B cell (primary cell): ENCODE measurements at regions not wholly inside any gene's neighbourhood (a gene's known extent, or its start where the extent isn't known, plus 50 kb on each side); places are given as distances from the start of the nearest gene placed in this dataset.

Experiments
- ATAC-seq: fragments of 200-7000 bp; cut with Tn5 transposase; one replicate; pipeline ENCODE4 v1.10.0; 2021; ENCODE audit warnings: low read depth, mild to moderate bottlenecking, moderate number of reproducible peaks, moderate library complexity
- CTCF ChIA-PET: fragments of 350-600 bp; sonication (Branson Sonifier 250); formaldehyde crosslinking; loops from one replicate; lab custom pipeline; 2021; ENCODE audit warnings: antibody characterized with exemption, inconsistent platforms; lab: Charles Lee
- POLR2A ChIA-PET: fragments of 350-600 bp; sonication (Branson Sonifier 250); formaldehyde crosslinking; loops from one replicate; lab custom pipeline; 2021; ENCODE audit warnings: antibody characterized with exemption; lab: Charles Lee
- DNase-seq: peaks from one replicate; pipeline ENCODE4 v3.0.0; 2013
- H2AFZ ChIP-seq: 2 replicates; pipeline ENCODE4 v1.6.1; 2012; ENCODE audit warnings: mild to moderate bottlenecking, low read depth, low read length; ENCODE audit not compliant: insufficient read depth, poor library complexity, severe bottlenecking
- H3K27ac ChIP-seq, 2 donors: 1 replicate in 1 of 2; 2 replicates in 1 of 2; pipeline ENCODE4 v1.5.1; 2012 to 2013; ENCODE audit warnings: low read length in 2 of 2, mild to moderate bottlenecking in 2 of 2, moderate library complexity in 1 of 2
- H3K27me3 ChIP-seq, 4 experiments: fragments of 200-600 bp in 1 of 4; sonication (generic) in 1 of 4; replicated peaks in 1 of 4; 1 replicate in 2 of 4; 2 replicates in 2 of 4; pipeline versions ENCODE4 v1.6.1 to v1.7.0; 2013 to 2016; ENCODE audit warnings: low read length in 3 of 4, mild to moderate bottlenecking in 2 of 4, mixed read lengths in 1 of 4, moderate library complexity in 1 of 4; ENCODE audit not compliant: insufficient read depth in 4 of 4, control insufficient read depth in 3 of 4; ENCODE audit errors: control extremely low read depth in 1 of 4
- H3K36me3 ChIP-seq, 2 experiments: replicated peaks in 1 of 2; 1 replicate in 1 of 2; 2 replicates in 1 of 2; pipeline versions ENCODE4 v1.6.1 to v1.7.1; 2013; ENCODE audit warnings: low read length in 1 of 2; ENCODE audit not compliant: insufficient read depth in 2 of 2, control insufficient read depth in 1 of 2; ENCODE audit errors: control extremely low read depth in 1 of 2, extremely low read depth in 1 of 2
- H3K4me1 ChIP-seq, 2 donors: fragments of 200-600 bp in 1 of 2; sonication (generic) in 1 of 2; 1 replicate in 1 of 2; 2 replicates in 1 of 2; pipeline versions ENCODE4 v1.5.1 to v1.6.1; 2013 to 2017; ENCODE audit warnings: low read length in 2 of 2; ENCODE audit not compliant: control insufficient read depth in 2 of 2, insufficient read depth in 2 of 2
- H3K4me2 ChIP-seq: replicated peaks from 2 replicates; pipeline ENCODE3; 2012; ENCODE audit warnings: mild to moderate bottlenecking, low read depth, low read length; ENCODE audit not compliant: poor library complexity, severe bottlenecking
- H3K4me3 ChIP-seq, 5 experiments: fragments of 200-600 bp in 1 of 5; sonication (generic) in 1 of 5; 1 replicate in 3 of 5; 2 replicates in 2 of 5; pipeline versions ENCODE4 v1.5.1 to v1.7.0; 2011 to 2016; ENCODE audit warnings: low read length in 4 of 5, mild to moderate bottlenecking in 4 of 5, low read depth in 2 of 5, control low read depth in 1 of 5, moderate library complexity in 1 of 5; ENCODE audit not compliant: insufficient read depth in 1 of 5; ENCODE audit errors: control extremely low read depth in 1 of 5, extremely low read depth in 1 of 5
- H3K79me2 ChIP-seq: fragments of 200-600 bp; sonication (generic); one replicate; pipeline ENCODE4 v1.6.0; 2016; ENCODE audit warnings: low read length; ENCODE audit not compliant: control insufficient read depth, insufficient read depth
- H3K9ac ChIP-seq: fragments of 200-600 bp; sonication (generic); 2 replicates; pipeline ENCODE4 v1.6.1; 2017; ENCODE audit warnings: mild to moderate bottlenecking, low read length, moderate library complexity
- H3K9me3 ChIP-seq, 3 donors: one replicate each; pipeline versions ENCODE4 v1.6.1 to v1.7.1; 2013; ENCODE audit warnings: low read length in 2 of 3; ENCODE audit not compliant: control insufficient read depth in 2 of 3, insufficient read depth in 1 of 3; ENCODE audit errors: control extremely low read depth in 1 of 3
- H4K20me1 ChIP-seq: 2 replicates; pipeline ENCODE4 v1.6.0; 2012; ENCODE audit warnings: mild to moderate bottlenecking, low read length; ENCODE audit not compliant: insufficient read depth, control insufficient read depth, poor library complexity, severe bottlenecking
- H3K27ac Mint-ChIP-seq: one replicate; pipeline ENCODE4 v1.8.0; 2021; ENCODE audit warnings: mixed read lengths
- H3K27me3 Mint-ChIP-seq: one replicate; pipeline ENCODE4 v1.8.0; 2021; ENCODE audit warnings: mixed read lengths
- H3K4me1 Mint-ChIP-seq: one replicate; pipeline ENCODE4 v1.8.0; 2021; ENCODE audit warnings: mixed read lengths
- H3K4me3 Mint-ChIP-seq: one replicate; pipeline ENCODE4 v1.8.0; 2021; ENCODE audit warnings: mixed read lengths
- H3K9me3 Mint-ChIP-seq: one replicate; pipeline ENCODE4 v1.8.0; 2022; ENCODE audit warnings: mixed read lengths; ENCODE audit not compliant: insufficient read depth
- EZH2 ChIP-seq: IDR thresholded peaks from 2 replicates; pipeline ENCODE4 v1.6.1; 2012; ENCODE audit warnings: borderline replicate concordance, low read depth, mild to moderate bottlenecking, moderate library complexity, low read length; ENCODE audit not compliant: insufficient read depth, poor library complexity, severe bottlenecking
- WGBS: methylation state at CpG from one replicate; pipeline ENCODE4 v1.1.5; 2013; ENCODE audit warnings: missing lambda C conversion rate; ENCODE audit not compliant: insufficient coverage; 5-methylcytosine and 5-hydroxymethylcytosine counted together
- intact Hi-C: fragments of 100-400 bp; cut with micrococcal nuclease; formaldehyde crosslinking; loops from one replicate; pipeline ENCODE4 v1.10.0; 2022
- TF ChIP-seq, protein P1 (sequence below): fragments of 200-600 bp; IDR thresholded peaks from one replicate; pipeline ENCODE4 v1.8.0; 2022; ENCODE audit warnings: antibody characterized with exemption, mild to moderate bottlenecking

- DNase-seq (no peak), ATAC-seq (no peak)
- no peaks in the 10 kb centered on the region for H4K20me1 ChIP-seq
- no peak overlapping the region for H3K4me2 ChIP-seq
- intact Hi-C loops = no loop called here
- ChIA-PET POLR2A (no interaction called here), CTCF (no interaction called here)
- no peaks in the 10 kb centered on the region for H3K4me1 ChIP-seq
- Mint-ChIP-seq H3K27ac (no peak overlapping the region), H3K4me1 (no peaks in the 10 kb centered on the region), H3K9me3 (no peaks in the 10 kb centered on the region), H3K27me3 (no peaks in the 10 kb centered on the region), H3K4me3 (no peak overlapping the region)
- no peaks in the 10 kb centered on the region for H3K36me3 ChIP-seq
- H2AFZ ChIP-seq = no peak overlapping the region
- 90% methylated on average over 2 of the region's 2 CpGs for WGBS
- H3K9me3 ChIP-seq = peaks cover 0 to 5% (median 0%) of the 10 kb centered on the region in 3 donors
- H3K4me3 ChIP-seq = no peak overlapping the region
- TF ChIP-seq, protein P1, sequence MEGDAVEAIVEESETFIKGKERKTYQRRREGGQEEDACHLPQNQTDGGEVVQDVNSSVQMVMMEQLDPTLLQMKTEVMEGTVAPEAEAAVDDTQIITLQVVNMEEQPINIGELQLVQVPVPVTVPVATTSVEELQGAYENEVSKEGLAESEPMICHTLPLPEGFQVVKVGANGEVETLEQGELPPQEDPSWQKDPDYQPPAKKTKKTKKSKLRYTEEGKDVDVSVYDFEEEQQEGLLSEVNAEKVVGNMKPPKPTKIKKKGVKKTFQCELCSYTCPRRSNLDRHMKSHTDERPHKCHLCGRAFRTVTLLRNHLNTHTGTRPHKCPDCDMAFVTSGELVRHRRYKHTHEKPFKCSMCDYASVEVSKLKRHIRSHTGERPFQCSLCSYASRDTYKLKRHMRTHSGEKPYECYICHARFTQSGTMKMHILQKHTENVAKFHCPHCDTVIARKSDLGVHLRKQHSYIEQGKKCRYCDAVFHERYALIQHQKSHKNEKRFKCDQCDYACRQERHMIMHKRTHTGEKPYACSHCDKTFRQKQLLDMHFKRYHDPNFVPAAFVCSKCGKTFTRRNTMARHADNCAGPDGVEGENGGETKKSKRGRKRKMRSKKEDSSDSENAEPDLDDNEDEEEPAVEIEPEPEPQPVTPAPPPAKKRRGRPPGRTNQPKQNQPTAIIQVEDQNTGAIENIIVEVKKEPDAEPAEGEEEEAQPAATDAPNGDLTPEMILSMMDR = no peak
- no peak for TF ChIP-seq EZH2
- no peaks in the 10 kb centered on the region for H3K79me2 ChIP-seq
- no peaks in the 10 kb centered on the region for H3K27me3 ChIP-seq
- no peak overlapping the region for H3K27ac ChIP-seq
- no peak overlapping the region for H3K9ac ChIP-seq
Measured at GRCh38 chr11:87603887-87604286, 566.2 kb downstream of the TMEM135 start.

DNA sequence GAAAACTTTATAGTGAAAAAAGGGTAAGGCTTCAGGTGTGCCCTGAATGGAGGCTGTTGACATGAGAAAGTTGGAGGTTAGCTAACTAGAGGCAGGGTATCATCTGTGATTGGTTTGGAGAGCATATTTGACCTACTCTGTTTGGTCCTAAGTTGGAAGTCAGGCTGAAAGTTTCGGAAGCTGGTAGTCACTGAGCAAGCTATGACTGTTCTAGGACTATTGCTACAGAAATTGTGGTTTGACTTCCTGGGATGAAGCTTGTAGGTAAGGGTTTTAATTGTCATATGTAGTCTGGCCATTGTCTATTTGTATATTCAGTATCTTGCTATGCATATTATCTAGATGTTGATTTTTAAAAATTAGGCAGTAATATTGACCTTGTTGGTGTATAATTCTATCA lies 565.0 kb downstream of the TMEM135 start:
- H3K4me3 Mint-ChIP-seq = no peak overlapping the region
- Histone ChIP-seq H3K9ac (no peak overlapping the region), H3K4me2 (no peak overlapping the region), H3K27me3 (no peaks in the 10 kb centered on the region), H4K20me1 (no peaks in the 10 kb centered on the region), H3K4me3 (no peak overlapping the region), H2AFZ (no peak overlapping the region), H3K27ac (no peak overlapping the region), H3K36me3 (no peaks in the 10 kb centered on the region), H3K79me2 (no peaks in the 10 kb centered on the region), H3K9me3 (peaks cover 0 to 5% (median 0%) of the 10 kb centered on the region in 3 donors), H3K4me1 (no peaks in the 10 kb centered on the region)
- ATAC-seq (no peak), DNase-seq (no peak)
- H3K9me3 Mint-ChIP-seq = no peaks in the 10 kb centered on the region
- POLR2A ChIA-PET = no interaction called here
- TF ChIP-seq, protein P1 = no peak
- TF ChIP-seq EZH2 = no peak
- 88% methylated on average over 1 of the region's 1 CpG for WGBS
- no peaks in the 10 kb centered on the region for H3K4me1 Mint-ChIP-seq
- intact Hi-C loops = no loop called here
- no peaks in the 10 kb centered on the region for H3K27me3 Mint-ChIP-seq
- no peak overlapping the region for H3K27ac Mint-ChIP-seq
- CTCF ChIA-PET = no interaction called here
